OCI-LY1 (cell line): ENCODE measurements at regions not wholly inside any gene's neighbourhood (a gene's known extent, or its start where the extent isn't known, plus 50 kb on each side); places are given as distances from the start of the nearest gene placed in this dataset.

Experiments
- H2AFZ ChIP-seq: fragments of 200-600 bp; sonication (generic), shearing (Covaris generic); 2 replicates; pipeline ENCODE4 v1.6.0; 2014; ENCODE audit warnings: antibody characterized with exemption, mild to moderate bottlenecking, low read length
- H3F3A ChIP-seq: fragments of 200-600 bp; sonication (generic), shearing (Covaris generic); 2 replicates; pipeline ENCODE4 v1.6.0; 2014; ENCODE audit warnings: mild to moderate bottlenecking, antibody characterized with exemption, low read length, moderate library complexity; ENCODE audit not compliant: insufficient read depth
- H3K27ac ChIP-seq: fragments of 200-600 bp; sonication (generic); 2 replicates; pipeline ENCODE4 v1.5.1; 2014; ENCODE audit warnings: low read length, mixed run types, mild to moderate bottlenecking, low read depth; ENCODE audit not compliant: poor library complexity, severe bottlenecking
- H3K27me3 ChIP-seq: fragments of 200-600 bp; sonication (generic); 2 replicates; pipeline ENCODE4 v1.6.0; 2014; ENCODE audit warnings: antibody characterized with exemption, mild to moderate bottlenecking, low read length, moderate library complexity; ENCODE audit not compliant: insufficient read depth
- H3K36me3 ChIP-seq: fragments of 200-600 bp; sonication (generic); 2 replicates; pipeline ENCODE4 v1.6.1; 2014; ENCODE audit warnings: mild to moderate bottlenecking, antibody characterized with exemption, low read length, moderate library complexity, mixed read lengths; ENCODE audit not compliant: insufficient read depth
- H3K4me1 ChIP-seq: fragments of 200-600 bp; sonication (generic); 2 replicates; pipeline ENCODE4 v1.5.1; 2014; ENCODE audit warnings: mild to moderate bottlenecking, low read length, moderate library complexity; ENCODE audit not compliant: insufficient read depth, severe bottlenecking
- H3K4me2 ChIP-seq: fragments of 200-600 bp; sonication (generic), shearing (Covaris generic); 2 replicates; pipeline ENCODE4 v1.6.1; 2014; ENCODE audit warnings: low read length
- H3K4me3 ChIP-seq: fragments of 200-600 bp; sonication (generic); 2 replicates; pipeline ENCODE4 v1.5.1; 2014; ENCODE audit warnings: low read length, low read depth, mild to moderate bottlenecking, mixed read lengths; ENCODE audit not compliant: poor library complexity, severe bottlenecking
- H3K79me2 ChIP-seq: fragments of 200-600 bp; shearing (Covaris generic); 2 replicates; pipeline ENCODE4 v1.6.1; 2016; ENCODE audit warnings: mixed run types, low read length, mixed read lengths; ENCODE audit not compliant: insufficient read depth
- H3K9ac ChIP-seq: fragments of 200-600 bp; sonication (generic), shearing (Covaris generic); 2 replicates; pipeline ENCODE4 v1.6.1; 2014; ENCODE audit warnings: mild to moderate bottlenecking, low read length, mixed read lengths
- H3K9me2 ChIP-seq: fragments of 200-600 bp; sonication (generic), shearing (Covaris generic); 2 replicates; pipeline ENCODE4 v1.6.1; 2014; ENCODE audit warnings: low read depth, mild to moderate bottlenecking, low read length, mixed read lengths
- H3K9me3 ChIP-seq: fragments of 200-600 bp; shearing (Covaris generic); 2 replicates; pipeline ENCODE4 v1.6.1; 2014; ENCODE audit warnings: low read length, mixed read lengths
- H4K20me1 ChIP-seq: fragments of 200-600 bp; sonication (generic), shearing (Covaris generic); 2 replicates; pipeline ENCODE4 v1.6.0; 2016; ENCODE audit warnings: mild to moderate bottlenecking, low read length; ENCODE audit not compliant: insufficient read depth
- CTCF ChIP-seq: fragments of 200-600 bp; sonication (generic), shearing (Covaris generic); IDR thresholded peaks from 2 replicates; pipeline ENCODE4 v1.5.1; 2017; ENCODE audit warnings: mild to moderate bottlenecking, antibody characterized with exemption, low read length, moderate library complexity, mixed read lengths
- EZH2 ChIP-seq: fragments of 200-600 bp; sonication (generic), shearing (Covaris generic); IDR thresholded peaks from 2 replicates; pipeline ENCODE4 v1.8.0; 2017; ENCODE audit warnings: borderline replicate concordance, mixed run types, mild to moderate bottlenecking, antibody characterized with exemption, low read length, moderate library complexity, mixed read lengths

GRCh38 chr13:112213467-112214255 lies 146.7 kb downstream of the SOX1 start:
- Histone ChIP-seq H3K4me3 (no peak overlapping the region), H3K36me3 (no peaks in the 10 kb centered on the region), H4K20me1 (no peaks in the 10 kb centered on the region), H3K4me2 (no peak overlapping the region), H3K27ac (no peak overlapping the region), H3F3A (no peaks in the 10 kb centered on the region), H3K9me3 (no peaks in the 10 kb centered on the region), H3K27me3 (no peaks in the 10 kb centered on the region), H3K4me1 (no peaks in the 10 kb centered on the region), H2AFZ (no peak overlapping the region), H3K79me2 (no peaks in the 10 kb centered on the region), H3K9ac (no peak overlapping the region), H3K9me2 (no peaks in the 10 kb centered on the region)
- TF ChIP-seq CTCF (no peak; the same call in 1 of the 2 replicates), EZH2 (no peak)

GRCh38 chr13:112215871-112216270 lies 148.9 kb downstream of the SOX1 start:
- Histone ChIP-seq H3K4me1 (no peaks in the 10 kb centered on the region), H3K27ac (no peak overlapping the region), H3F3A (no peaks in the 10 kb centered on the region), H3K36me3 (no peaks in the 10 kb centered on the region), H4K20me1 (no peaks in the 10 kb centered on the region), H3K27me3 (no peaks in the 10 kb centered on the region), H3K79me2 (no peaks in the 10 kb centered on the region), H3K4me3 (no peak overlapping the region), H3K4me2 (no peak overlapping the region), H3K9me2 (no peaks in the 10 kb centered on the region), H3K9ac (no peak overlapping the region), H2AFZ (no peak overlapping the region), H3K9me3 (no peaks in the 10 kb centered on the region)
- TF ChIP-seq CTCF (no peak), EZH2 (no peak)

- no peaks in the 10 kb centered on the region for H3K27me3 ChIP-seq
- no peak overlapping the region for H3K27ac ChIP-seq
- TF ChIP-seq EZH2 (no peak), CTCF (no peak)
- no peak overlapping the region for H3K4me3 ChIP-seq
- H3K79me2 ChIP-seq = no peaks in the 10 kb centered on the region
- H4K20me1 ChIP-seq = no peaks in the 10 kb centered on the region
- no peak overlapping the region for H3K9ac ChIP-seq
- H3K9me2 ChIP-seq = no peaks in the 10 kb centered on the region
- H2AFZ ChIP-seq = no peak overlapping the region
- no peaks in the 10 kb centered on the region for H3K9me3 ChIP-seq
- H3K4me2 ChIP-seq = no peak overlapping the region
- no peaks in the 10 kb centered on the region for H3K4me1 ChIP-seq
- H3F3A ChIP-seq = no peaks in the 10 kb centered on the region
- H3K36me3 ChIP-seq = no peaks in the 10 kb centered on the region
Observed at GRCh38 chr13:112217431-112217830, 150.5 kb downstream of the SOX1 start.
